Epithelial cell of proximal tubule (primary cell): ENCODE measurements at regions not wholly inside any gene's neighbourhood (a gene's known extent, or its start where the extent isn't known, plus 50 kb on each side); places are given as distances from the start of the nearest gene placed in this dataset.
A peak's percentile ranks its signal among the peaks of the same experiment; 100 is the strongest.

Experiments
- DNase-seq: peaks from one replicate; pipeline ENCODE4 v3.0.0-alpha.2; 2011; ENCODE audit warnings: low read depth
- H3K4me3 ChIP-seq: 2 replicates; pipeline ENCODE4 v1.5.1; 2011; ENCODE audit warnings: low read depth, mild to moderate bottlenecking, low read length
- TF ChIP-seq, protein P1 (sequence below): conservative IDR thresholded peaks from 2 replicates; pipeline ENCODE4 v1.5.1; 2012; ENCODE audit warnings: low read depth, mild to moderate bottlenecking, low read length

DNA sequence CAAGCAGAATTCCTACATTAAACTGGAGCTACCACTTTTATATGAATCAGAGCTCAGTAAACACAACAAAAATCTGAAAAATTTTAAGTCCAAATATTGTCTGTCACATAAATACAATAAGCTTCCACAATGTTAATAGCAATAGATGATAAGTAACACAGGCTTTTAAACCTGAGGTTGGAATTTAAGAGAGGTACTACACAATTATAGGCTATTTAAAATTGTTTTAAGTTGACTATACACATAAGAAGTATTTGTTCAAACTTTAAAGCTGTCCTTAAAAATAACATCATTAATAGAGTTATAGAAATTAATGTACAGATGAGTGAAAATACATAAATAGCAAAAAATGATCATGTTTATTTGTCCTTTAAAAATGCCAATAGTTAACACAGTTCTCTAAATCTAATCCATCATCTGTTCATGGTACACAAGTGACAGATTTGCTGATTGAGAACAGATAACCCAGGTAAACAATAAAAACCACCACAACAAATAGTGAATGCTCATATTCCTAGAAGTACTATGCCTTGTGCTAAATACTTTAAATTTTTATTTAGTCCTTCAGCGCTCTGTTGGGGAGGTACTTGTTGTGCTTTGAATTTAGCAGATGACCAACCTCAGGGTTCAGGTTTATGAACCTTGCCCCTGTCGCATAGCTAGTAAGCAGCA lies 382.3 kb upstream of the ID4 start:
- H3K4me3 ChIP-seq, result no peak overlapping the region

DNA sequence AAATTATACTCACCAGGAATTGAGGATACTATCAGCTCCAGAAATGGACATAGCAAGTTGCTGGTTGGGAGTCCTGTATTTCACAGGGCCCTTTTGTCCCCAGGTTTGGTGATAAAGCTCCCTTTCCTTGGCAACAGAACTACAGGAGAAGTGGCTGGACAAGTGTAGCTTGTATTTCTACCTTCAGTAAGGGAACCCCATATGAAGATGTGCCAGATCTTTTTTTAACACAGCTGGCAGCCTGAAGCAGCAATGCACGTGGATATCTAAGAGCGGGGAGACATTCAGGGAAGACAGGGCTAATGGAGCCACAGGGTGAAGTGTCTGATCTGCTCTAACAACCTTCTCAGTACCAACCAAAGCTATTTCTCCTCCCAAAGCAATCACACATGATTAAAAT lies 373.9 kb upstream of the ID4 start:
- H3K4me3 ChIP-seq, result no peak overlapping the region
- TF ChIP-seq, protein P1, sequence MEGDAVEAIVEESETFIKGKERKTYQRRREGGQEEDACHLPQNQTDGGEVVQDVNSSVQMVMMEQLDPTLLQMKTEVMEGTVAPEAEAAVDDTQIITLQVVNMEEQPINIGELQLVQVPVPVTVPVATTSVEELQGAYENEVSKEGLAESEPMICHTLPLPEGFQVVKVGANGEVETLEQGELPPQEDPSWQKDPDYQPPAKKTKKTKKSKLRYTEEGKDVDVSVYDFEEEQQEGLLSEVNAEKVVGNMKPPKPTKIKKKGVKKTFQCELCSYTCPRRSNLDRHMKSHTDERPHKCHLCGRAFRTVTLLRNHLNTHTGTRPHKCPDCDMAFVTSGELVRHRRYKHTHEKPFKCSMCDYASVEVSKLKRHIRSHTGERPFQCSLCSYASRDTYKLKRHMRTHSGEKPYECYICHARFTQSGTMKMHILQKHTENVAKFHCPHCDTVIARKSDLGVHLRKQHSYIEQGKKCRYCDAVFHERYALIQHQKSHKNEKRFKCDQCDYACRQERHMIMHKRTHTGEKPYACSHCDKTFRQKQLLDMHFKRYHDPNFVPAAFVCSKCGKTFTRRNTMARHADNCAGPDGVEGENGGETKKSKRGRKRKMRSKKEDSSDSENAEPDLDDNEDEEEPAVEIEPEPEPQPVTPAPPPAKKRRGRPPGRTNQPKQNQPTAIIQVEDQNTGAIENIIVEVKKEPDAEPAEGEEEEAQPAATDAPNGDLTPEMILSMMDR, result no peak
- no peak for DNase-seq

More for the DNA sequence above, 382.3 kb upstream of the ID4 start:
- no peak for DNase-seq
- TF ChIP-seq, protein P1, result no peak

DNA sequence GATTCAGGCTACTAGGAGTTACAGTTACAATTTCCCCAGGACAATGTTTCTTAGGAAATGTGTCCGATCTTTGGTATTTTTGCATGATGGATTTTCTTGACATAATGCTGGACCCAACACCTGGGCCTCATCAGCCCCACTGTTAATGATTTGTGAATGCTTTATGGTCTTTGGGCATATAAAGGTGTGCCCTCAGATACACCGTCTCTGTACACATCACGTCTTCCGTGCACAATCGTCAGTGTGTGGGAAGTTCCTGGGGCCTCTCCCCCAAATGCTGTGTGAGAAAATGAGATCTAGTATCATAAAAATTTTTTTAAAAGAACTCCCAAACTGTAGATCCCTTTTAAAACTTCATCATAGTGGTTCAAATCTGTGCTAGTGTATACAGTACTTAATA lies 373.2 kb upstream of the ID4 start:
- DNase-seq, result no peak
- TF ChIP-seq, protein P1, result no peak

DNA sequence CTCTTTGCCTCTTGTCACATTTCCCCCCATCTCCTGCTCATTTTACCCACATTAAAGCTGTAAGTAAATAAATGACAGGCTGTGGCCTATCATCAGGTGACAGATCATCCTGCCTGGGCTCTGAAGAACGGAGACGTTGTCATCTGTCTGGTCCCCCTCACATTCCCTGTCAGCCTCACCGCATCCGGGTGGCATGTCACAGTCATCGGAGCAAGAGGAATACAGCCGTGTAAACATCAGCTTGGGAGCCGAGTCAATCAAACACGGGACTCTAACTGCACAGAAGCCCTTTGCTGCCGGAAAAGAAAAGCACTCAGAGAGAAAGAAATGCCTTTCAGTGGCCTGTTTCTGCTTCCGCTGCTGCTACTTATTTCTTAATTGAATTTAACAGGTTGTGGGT lies 371.9 kb upstream of the ID4 start:
- no peak overlapping the region for H3K4me3 ChIP-seq
- DNase-seq, result no peak
- TF ChIP-seq, protein P1, result no peak

More for the DNA sequence above, 373.2 kb upstream of the ID4 start:
- H3K4me3 ChIP-seq, result no peak overlapping the region

DNA sequence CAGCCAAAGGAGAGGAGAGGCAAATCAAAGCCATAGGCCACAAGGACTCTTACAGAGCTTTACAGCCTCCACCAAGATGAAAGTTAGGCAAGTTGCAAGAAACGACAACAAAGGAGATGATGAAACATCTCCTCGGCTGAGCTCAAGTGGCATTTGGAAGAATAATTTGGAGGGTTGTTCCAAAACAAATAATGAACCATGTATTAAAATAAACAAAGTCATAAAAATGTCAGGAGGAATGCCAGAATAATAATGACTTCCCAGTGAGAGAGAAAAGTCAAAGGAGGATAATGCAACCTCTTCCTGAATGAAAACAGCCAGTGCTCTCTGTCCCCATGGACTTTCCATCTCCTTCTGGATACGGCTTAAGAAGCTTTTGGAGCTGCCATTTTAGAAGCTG lies 371.4 kb upstream of the ID4 start:
- H3K4me3 ChIP-seq, result no peak overlapping the region
- TF ChIP-seq, protein P1, result no peak
- DNase-seq, result no peak

DNA sequence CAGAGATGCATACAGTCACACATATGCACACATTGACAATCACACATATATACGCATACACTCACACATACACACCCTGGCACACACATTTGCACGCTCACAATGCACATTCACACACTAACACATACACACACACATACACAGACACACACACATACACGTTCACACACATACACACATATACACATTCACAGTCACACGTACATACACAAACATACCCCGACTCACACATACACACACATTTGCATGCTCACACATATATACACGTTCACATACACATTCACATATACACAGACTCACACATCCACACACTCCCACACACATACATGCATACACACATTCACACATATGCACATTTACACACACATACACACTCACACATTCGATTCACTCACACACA lies 366.8 kb upstream of the ID4 start:
- no peak overlapping the region for H3K4me3 ChIP-seq
- DNase-seq, result no peak
- TF ChIP-seq, protein P1, result no peak

DNA sequence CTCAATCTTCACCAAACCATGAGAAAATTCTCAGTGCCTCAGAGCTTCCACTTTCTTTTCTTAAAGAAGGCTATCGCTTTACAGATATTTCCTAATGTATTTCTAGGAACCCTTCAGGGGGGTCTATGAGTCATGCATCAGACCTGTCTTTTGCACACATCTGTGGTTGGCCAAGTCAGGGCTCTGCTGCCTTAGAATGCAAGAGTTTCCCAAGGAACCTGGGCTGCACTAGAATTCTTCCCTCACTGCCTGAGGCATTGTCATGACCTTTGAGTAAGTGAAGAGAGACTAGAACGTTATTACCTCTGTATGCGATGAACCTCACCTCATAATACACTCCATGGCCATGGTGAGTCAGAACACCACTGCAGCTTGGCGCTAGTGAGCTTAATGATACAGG lies 365.0 kb upstream of the ID4 start:
- TF ChIP-seq, protein P1, result peak; percentile 11
- peak; percentile 98 for DNase-seq

More for the DNA sequence above, 365.0 kb upstream of the ID4 start:
- no peak overlapping the region for H3K4me3 ChIP-seq
